ENCODE measurements at regions not wholly inside any gene's neighbourhood (a gene's known extent, or its start where the extent isn't known, plus 50 kb on each side); places are given as distances from the start of the nearest gene placed in this dataset.

GRCh38 chr6:95867205-95867604 is 148.6 kb upstream of the FUT9 start:
- no peak overlapping the region for H3K4me2 ChIP-seq (ENCODE audit: low read length)
- H2AFZ ChIP-seq (ENCODE audit: low read depth, low read length) = no peak overlapping the region
- H3K27me3 ChIP-seq (ENCODE audit: insufficient read depth, low read length) = no peaks in the 10 kb centered on the region
- no peaks in the 10 kb centered on the region for H3K79me2 ChIP-seq (ENCODE audit: insufficient read depth, low read length)
- Mint-ChIP-seq H3K4me1 (ENCODE audit: low read depth, unreplicated experiment) (no peaks in the 10 kb centered on the region), H3K9me3 (ENCODE audit: unreplicated experiment) (peaks cover 3% of the 10 kb centered on the region), H3K27ac (ENCODE audit: unreplicated experiment) (no peak overlapping the region), H3K4me3 (ENCODE audit: unreplicated experiment) (no peak overlapping the region), H3K27me3 (ENCODE audit: low read depth, unreplicated experiment) (no peaks in the 10 kb centered on the region), H3K36me3 (ENCODE audit: low read depth, unreplicated experiment) (no peaks in the 10 kb centered on the region)
- FAIRE-seq = no peak
- DNase-seq (ENCODE audit: low read depth) = no peak
- H3K9me3 ChIP-seq (ENCODE audit: insufficient read depth, low read depth, low read length) = no peaks in the 10 kb centered on the region
- H3K27ac ChIP-seq (ENCODE audit: low read depth, low read length) = no peak overlapping the region
- no peaks in the 10 kb centered on the region for H3K36me3 ChIP-seq (ENCODE audit: insufficient read depth, low read length)
- no peak overlapping the region for H3K4me3 ChIP-seq (ENCODE audit: insufficient read depth, low read depth, low read length)
- H4K20me1 ChIP-seq (ENCODE audit: insufficient read depth, low read length) = no peaks in the 10 kb centered on the region
- no peak for TF ChIP-seq CTCF (IDR thresholded peaks at IDR 0.05; ENCODE audit: insufficient read depth, low read depth, low read length)
- no peak for TF ChIP-seq EZH2 (IDR thresholded peaks at IDR 0.05; ENCODE audit: insufficient read depth, low read length)
- no peak overlapping the region for H3K9ac ChIP-seq (ENCODE audit: low read length)
- H3K4me1 ChIP-seq (ENCODE audit: insufficient read depth, low read length) = no peaks in the 10 kb centered on the region

- Mint-ChIP-seq H3K9me3 (ENCODE audit: unreplicated experiment) (no peaks in the 10 kb centered on the region), H3K27ac (ENCODE audit: unreplicated experiment) (no peak overlapping the region), H3K4me1 (ENCODE audit: low read depth, unreplicated experiment) (peaks cover 4% of the 10 kb centered on the region), H3K36me3 (ENCODE audit: low read depth, unreplicated experiment) (no peaks in the 10 kb centered on the region), H3K27me3 (ENCODE audit: low read depth, unreplicated experiment) (no peaks in the 10 kb centered on the region), H3K4me3 (ENCODE audit: unreplicated experiment) (no peak overlapping the region)
- Histone ChIP-seq H3K9me3 (ENCODE audit: insufficient read depth, low read depth, low read length) (peaks cover 2% of the 10 kb centered on the region), H3K36me3 (ENCODE audit: insufficient read depth, low read length) (no peaks in the 10 kb centered on the region), H3K79me2 (ENCODE audit: insufficient read depth, low read length) (no peaks in the 10 kb centered on the region), H3K4me1 (ENCODE audit: insufficient read depth, low read length) (no peaks in the 10 kb centered on the region), H3K9ac (ENCODE audit: low read length) (no peak overlapping the region), H3K4me2 (ENCODE audit: low read length) (no peak overlapping the region), H3K27ac (ENCODE audit: low read depth, low read length) (no peak overlapping the region), H3K4me3 (ENCODE audit: insufficient read depth, low read depth, low read length) (no peak overlapping the region), H3K27me3 (ENCODE audit: insufficient read depth, low read length) (no peaks in the 10 kb centered on the region), H2AFZ (ENCODE audit: low read depth, low read length) (no peak overlapping the region), H4K20me1 (ENCODE audit: insufficient read depth, low read length) (no peaks in the 10 kb centered on the region)
- FAIRE-seq (no peak), DNase-seq (ENCODE audit: low read depth) (no peak)
- TF ChIP-seq EZH2 (IDR thresholded peaks at IDR 0.05; ENCODE audit: insufficient read depth, low read length) = no peak
- no peak for TF ChIP-seq CTCF (IDR thresholded peaks at IDR 0.05; ENCODE audit: insufficient read depth, low read depth, low read length)
Observed at GRCh38 chr6:95877480-95877879, 138.3 kb upstream of the FUT9 start.

GRCh38 chr6:95879856-95880255 is 135.9 kb upstream of the FUT9 start:
- Histone ChIP-seq H3K4me3 (ENCODE audit: insufficient read depth, low read depth, low read length) (no peak overlapping the region), H4K20me1 (ENCODE audit: insufficient read depth, low read length) (no peaks in the 10 kb centered on the region), H2AFZ (ENCODE audit: low read depth, low read length) (no peak overlapping the region), H3K36me3 (ENCODE audit: insufficient read depth, low read length) (no peaks in the 10 kb centered on the region), H3K4me1 (ENCODE audit: insufficient read depth, low read length) (no peaks in the 10 kb centered on the region), H3K9ac (ENCODE audit: low read length) (no peak overlapping the region), H3K79me2 (ENCODE audit: insufficient read depth, low read length) (no peaks in the 10 kb centered on the region), H3K27ac (ENCODE audit: low read depth, low read length) (no peak overlapping the region), H3K27me3 (ENCODE audit: insufficient read depth, low read length) (no peaks in the 10 kb centered on the region), H3K9me3 (ENCODE audit: insufficient read depth, low read depth, low read length) (no peaks in the 10 kb centered on the region), H3K4me2 (ENCODE audit: low read length) (no peak overlapping the region)
- H3K4me3 Mint-ChIP-seq (ENCODE audit: unreplicated experiment) = no peak overlapping the region
- DNase-seq (ENCODE audit: low read depth) = no peak
- no peaks in the 10 kb centered on the region for H3K27me3 Mint-ChIP-seq (ENCODE audit: low read depth, unreplicated experiment)
- TF ChIP-seq CTCF (IDR thresholded peaks at IDR 0.05; ENCODE audit: insufficient read depth, low read depth, low read length) = no peak
- TF ChIP-seq EZH2 (IDR thresholded peaks at IDR 0.05; ENCODE audit: insufficient read depth, low read length) = no peak
- H3K9me3 Mint-ChIP-seq (ENCODE audit: unreplicated experiment) = no peaks in the 10 kb centered on the region
- no peaks in the 10 kb centered on the region for H3K36me3 Mint-ChIP-seq (ENCODE audit: low read depth, unreplicated experiment)
- no peak overlapping the region for H3K27ac Mint-ChIP-seq (ENCODE audit: unreplicated experiment)
- no peak for FAIRE-seq
- H3K4me1 Mint-ChIP-seq (ENCODE audit: low read depth, unreplicated experiment) = peaks cover 4% of the 10 kb centered on the region

Measured in astrocyte (in vitro differentiated cells and primary cell).